Bronchial epithelial cell (primary cell): ENCODE measurements at regions not wholly inside any gene's neighbourhood (a gene's known extent, or its start where the extent isn't known, plus 50 kb on each side); places are given as distances from the start of the nearest gene placed in this dataset.

Experiments
- DNase-seq: peaks from one replicate; pipeline ENCODE4 v3.0.0-alpha.2; 2010; ENCODE audit warnings: low read depth
- FAIRE-seq: peaks from 2 replicates; lab custom pipeline; 2011; peaks lifted over from hg19 to GRCh38; lab: Jason Lieb, UNC
- H3K27me3 ChIP-seq: 2 replicates; pipeline ENCODE4 v1.5.1; 2011; ENCODE audit warnings: low read length; ENCODE audit not compliant: control insufficient read depth, insufficient read depth
- H3K36me3 ChIP-seq: 2 replicates; pipeline ENCODE4 v1.5.1; 2011; ENCODE audit warnings: low read length; ENCODE audit not compliant: control insufficient read depth, insufficient read depth
- H3K4me3 ChIP-seq: 2 replicates; pipeline ENCODE4 v1.5.1; 2011; ENCODE audit warnings: mild to moderate bottlenecking, low read depth, low read length, control low read depth
- TF ChIP-seq, protein P1 (sequence below): IDR thresholded peaks from 2 replicates; pipeline ENCODE4 v1.5.1; 2011; ENCODE audit warnings: mild to moderate bottlenecking, moderate library complexity, low read length, control low read depth, inconsistent platforms; ENCODE audit not compliant: insufficient read depth, severe bottlenecking

DNA sequence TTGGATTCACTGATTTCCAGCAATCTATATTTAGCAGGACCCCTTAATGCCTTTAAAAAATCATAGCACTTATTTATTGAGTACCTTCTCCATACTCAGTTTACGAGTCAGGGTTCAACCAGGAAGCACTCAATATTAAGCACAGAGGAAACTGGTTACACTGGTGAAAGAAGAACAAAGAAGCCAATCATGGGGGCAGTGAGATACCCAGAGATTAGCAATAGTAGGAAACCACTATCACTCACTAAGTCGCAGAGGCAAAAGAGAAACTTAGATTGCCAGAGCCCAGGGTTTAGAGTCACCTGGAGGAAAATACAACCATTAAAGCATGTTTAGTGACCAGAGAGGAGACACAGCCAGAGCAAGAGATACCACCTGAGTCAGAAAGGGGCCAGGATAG lies 670.5 kb upstream of the USP24 start:
- FAIRE-seq (no peak), DNase-seq (no peak)
- no peaks in the 10 kb centered on the region for H3K36me3 ChIP-seq
- TF ChIP-seq, protein P1, sequence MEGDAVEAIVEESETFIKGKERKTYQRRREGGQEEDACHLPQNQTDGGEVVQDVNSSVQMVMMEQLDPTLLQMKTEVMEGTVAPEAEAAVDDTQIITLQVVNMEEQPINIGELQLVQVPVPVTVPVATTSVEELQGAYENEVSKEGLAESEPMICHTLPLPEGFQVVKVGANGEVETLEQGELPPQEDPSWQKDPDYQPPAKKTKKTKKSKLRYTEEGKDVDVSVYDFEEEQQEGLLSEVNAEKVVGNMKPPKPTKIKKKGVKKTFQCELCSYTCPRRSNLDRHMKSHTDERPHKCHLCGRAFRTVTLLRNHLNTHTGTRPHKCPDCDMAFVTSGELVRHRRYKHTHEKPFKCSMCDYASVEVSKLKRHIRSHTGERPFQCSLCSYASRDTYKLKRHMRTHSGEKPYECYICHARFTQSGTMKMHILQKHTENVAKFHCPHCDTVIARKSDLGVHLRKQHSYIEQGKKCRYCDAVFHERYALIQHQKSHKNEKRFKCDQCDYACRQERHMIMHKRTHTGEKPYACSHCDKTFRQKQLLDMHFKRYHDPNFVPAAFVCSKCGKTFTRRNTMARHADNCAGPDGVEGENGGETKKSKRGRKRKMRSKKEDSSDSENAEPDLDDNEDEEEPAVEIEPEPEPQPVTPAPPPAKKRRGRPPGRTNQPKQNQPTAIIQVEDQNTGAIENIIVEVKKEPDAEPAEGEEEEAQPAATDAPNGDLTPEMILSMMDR: no peak
- no peak overlapping the region for H3K4me3 ChIP-seq
- peaks cover 2% of the 10 kb centered on the region for H3K27me3 ChIP-seq

GRCh38 chr1:55882931-55883330 lies 667.8 kb upstream of the USP24 start:
- Histone ChIP-seq H3K36me3 (no peaks in the 10 kb centered on the region), H3K27me3 (peaks cover 2% of the 10 kb centered on the region), H3K4me3 (no peak overlapping the region)
- FAIRE-seq: no peak
- no peak for DNase-seq
- TF ChIP-seq, protein P1: no peak

- no peak for FAIRE-seq
- Histone ChIP-seq H3K27me3 (no peaks in the 10 kb centered on the region), H3K4me3 (no peak overlapping the region), H3K36me3 (no peaks in the 10 kb centered on the region)
- DNase-seq: no peak
- TF ChIP-seq, protein P1: no peak
Measured at GRCh38 chr1:55879346-55879745, 664.2 kb upstream of the USP24 start.

- no peak for FAIRE-seq
- TF ChIP-seq, protein P1: no peak
- peak; percentile 32 for DNase-seq
- Histone ChIP-seq H3K36me3 (no peaks in the 10 kb centered on the region), H3K27me3 (no peaks in the 10 kb centered on the region), H3K4me3 (no peak overlapping the region)
Measured at GRCh38 chr1:55877437-55878232, 662.5 kb upstream of the USP24 start.

GRCh38 chr1:55876276-55877060 lies 661.3 kb upstream of the USP24 start:
- Histone ChIP-seq H3K36me3 (no peaks in the 10 kb centered on the region), H3K27me3 (no peaks in the 10 kb centered on the region), H3K4me3 (no peak overlapping the region)
- TF ChIP-seq, protein P1: no peak
- DNase-seq: no peak
- FAIRE-seq: no peak
